B cell (primary cell): ENCODE measurements at regions not wholly inside any gene's neighbourhood (a gene's known extent, or its start where the extent isn't known, plus 50 kb on each side); places are given as distances from the start of the nearest gene placed in this dataset.

Source experiments
- ATAC-seq: fragments of 200-7000 bp; cut with Tn5 transposase; one replicate; pipeline ENCODE4 v1.10.0; 2021; ENCODE audit warnings: low read depth, mild to moderate bottlenecking, moderate number of reproducible peaks, moderate library complexity
- CTCF ChIA-PET: fragments of 350-600 bp; sonication (Branson Sonifier 250); formaldehyde crosslinking; loops from one replicate; lab custom pipeline; 2021; ENCODE audit warnings: antibody characterized with exemption, inconsistent platforms; lab: Charles Lee
- POLR2A ChIA-PET: fragments of 350-600 bp; sonication (Branson Sonifier 250); formaldehyde crosslinking; loops from one replicate; lab custom pipeline; 2021; ENCODE audit warnings: antibody characterized with exemption; lab: Charles Lee
- DNase-seq: peaks from one replicate; pipeline ENCODE4 v3.0.0; 2013
- H2AFZ ChIP-seq: 2 replicates; pipeline ENCODE4 v1.6.1; 2012; ENCODE audit warnings: mild to moderate bottlenecking, low read depth, low read length; ENCODE audit not compliant: insufficient read depth, poor library complexity, severe bottlenecking
- H3K27ac ChIP-seq, 2 donors: 1 replicate in 1 of 2; 2 replicates in 1 of 2; pipeline ENCODE4 v1.5.1; 2012 to 2013; ENCODE audit warnings: low read length in 2 of 2, mild to moderate bottlenecking in 2 of 2, moderate library complexity in 1 of 2
- H3K27me3 ChIP-seq, 4 experiments: fragments of 200-600 bp in 1 of 4; sonication (generic) in 1 of 4; replicated peaks in 1 of 4; 1 replicate in 2 of 4; 2 replicates in 2 of 4; pipeline versions ENCODE4 v1.6.1 to v1.7.0; 2013 to 2016; ENCODE audit warnings: low read length in 3 of 4, mild to moderate bottlenecking in 2 of 4, mixed read lengths in 1 of 4, moderate library complexity in 1 of 4; ENCODE audit not compliant: insufficient read depth in 4 of 4, control insufficient read depth in 3 of 4; ENCODE audit errors: control extremely low read depth in 1 of 4
- H3K36me3 ChIP-seq, 2 experiments: replicated peaks in 1 of 2; 1 replicate in 1 of 2; 2 replicates in 1 of 2; pipeline versions ENCODE4 v1.6.1 to v1.7.1; 2013; ENCODE audit warnings: low read length in 1 of 2; ENCODE audit not compliant: insufficient read depth in 2 of 2, control insufficient read depth in 1 of 2; ENCODE audit errors: control extremely low read depth in 1 of 2, extremely low read depth in 1 of 2
- H3K4me1 ChIP-seq, 2 donors: fragments of 200-600 bp in 1 of 2; sonication (generic) in 1 of 2; 1 replicate in 1 of 2; 2 replicates in 1 of 2; pipeline versions ENCODE4 v1.5.1 to v1.6.1; 2013 to 2017; ENCODE audit warnings: low read length in 2 of 2; ENCODE audit not compliant: control insufficient read depth in 2 of 2, insufficient read depth in 2 of 2
- H3K4me2 ChIP-seq: replicated peaks from 2 replicates; pipeline ENCODE3; 2012; ENCODE audit warnings: mild to moderate bottlenecking, low read depth, low read length; ENCODE audit not compliant: poor library complexity, severe bottlenecking
- H3K4me3 ChIP-seq, 5 experiments: fragments of 200-600 bp in 1 of 5; sonication (generic) in 1 of 5; 1 replicate in 3 of 5; 2 replicates in 2 of 5; pipeline versions ENCODE4 v1.5.1 to v1.7.0; 2011 to 2016; ENCODE audit warnings: low read length in 4 of 5, mild to moderate bottlenecking in 4 of 5, low read depth in 2 of 5, control low read depth in 1 of 5, moderate library complexity in 1 of 5; ENCODE audit not compliant: insufficient read depth in 1 of 5; ENCODE audit errors: control extremely low read depth in 1 of 5, extremely low read depth in 1 of 5
- H3K79me2 ChIP-seq: fragments of 200-600 bp; sonication (generic); one replicate; pipeline ENCODE4 v1.6.0; 2016; ENCODE audit warnings: low read length; ENCODE audit not compliant: control insufficient read depth, insufficient read depth
- H3K9ac ChIP-seq: fragments of 200-600 bp; sonication (generic); 2 replicates; pipeline ENCODE4 v1.6.1; 2017; ENCODE audit warnings: mild to moderate bottlenecking, low read length, moderate library complexity
- H3K9me3 ChIP-seq, 3 donors: one replicate each; pipeline versions ENCODE4 v1.6.1 to v1.7.1; 2013; ENCODE audit warnings: low read length in 2 of 3; ENCODE audit not compliant: control insufficient read depth in 2 of 3, insufficient read depth in 1 of 3; ENCODE audit errors: control extremely low read depth in 1 of 3
- H4K20me1 ChIP-seq: 2 replicates; pipeline ENCODE4 v1.6.0; 2012; ENCODE audit warnings: mild to moderate bottlenecking, low read length; ENCODE audit not compliant: insufficient read depth, control insufficient read depth, poor library complexity, severe bottlenecking
- H3K27ac Mint-ChIP-seq: one replicate; pipeline ENCODE4 v1.8.0; 2021; ENCODE audit warnings: mixed read lengths
- H3K27me3 Mint-ChIP-seq: one replicate; pipeline ENCODE4 v1.8.0; 2021; ENCODE audit warnings: mixed read lengths
- H3K4me1 Mint-ChIP-seq: one replicate; pipeline ENCODE4 v1.8.0; 2021; ENCODE audit warnings: mixed read lengths
- H3K4me3 Mint-ChIP-seq: one replicate; pipeline ENCODE4 v1.8.0; 2021; ENCODE audit warnings: mixed read lengths
- H3K9me3 Mint-ChIP-seq: one replicate; pipeline ENCODE4 v1.8.0; 2022; ENCODE audit warnings: mixed read lengths; ENCODE audit not compliant: insufficient read depth
- CTCF ChIP-seq: fragments of 200-600 bp; IDR thresholded peaks from one replicate; pipeline ENCODE4 v1.8.0; 2022; ENCODE audit warnings: antibody characterized with exemption, mild to moderate bottlenecking
- EZH2 ChIP-seq: IDR thresholded peaks from 2 replicates; pipeline ENCODE4 v1.6.1; 2012; ENCODE audit warnings: borderline replicate concordance, low read depth, mild to moderate bottlenecking, moderate library complexity, low read length; ENCODE audit not compliant: insufficient read depth, poor library complexity, severe bottlenecking
- WGBS: methylation state at CpG from one replicate; pipeline ENCODE4 v1.1.5; 2013; ENCODE audit warnings: missing lambda C conversion rate; ENCODE audit not compliant: insufficient coverage; 5-methylcytosine and 5-hydroxymethylcytosine counted together
- intact Hi-C: fragments of 100-400 bp; cut with micrococcal nuclease; formaldehyde crosslinking; loops from one replicate; pipeline ENCODE4 v1.10.0; 2022

GRCh38 chr9:118536153-118536552, 832.0 kb downstream of the TLR4 start:
- Mint-ChIP-seq H3K4me3 (no peak overlapping the region), H3K27ac (no peak overlapping the region), H3K4me1 (no peaks in the 10 kb centered on the region), H3K27me3 (no peaks in the 10 kb centered on the region), H3K9me3 (no peaks in the 10 kb centered on the region)
- intact Hi-C loops, result no loop called here
- CTCF ChIA-PET, result no interaction called here
- Histone ChIP-seq H3K79me2 (no peaks in the 10 kb centered on the region), H3K4me3 (no peak overlapping the region), H3K27me3 (no peaks in the 10 kb centered on the region), H3K27ac (no peak overlapping the region), H3K4me2 (no peak overlapping the region), H2AFZ (no peak overlapping the region), H3K9ac (no peak overlapping the region), H3K36me3 (no peaks in the 10 kb centered on the region), H4K20me1 (no peaks in the 10 kb centered on the region), H3K9me3 (no peaks in the 10 kb centered on the region), H3K4me1 (no peaks in the 10 kb centered on the region)
- DNase-seq, result no peak
- TF ChIP-seq CTCF (no peak), EZH2 (no peak)
- no peak for ATAC-seq
- POLR2A ChIA-PET, result no interaction called here
- no CpG with 5 or more reads among the region's 4 CpGs for WGBS

GRCh38 chr9:118538959-118539358, 830.3 kb downstream of the BRINP1 start:
- ATAC-seq, result no peak
- intact Hi-C loops, result no loop called here
- WGBS, result no CpG with 5 or more reads among the region's 2 CpGs
- H3K9ac ChIP-seq, result no peak overlapping the region
- H3K9me3 Mint-ChIP-seq, result no peaks in the 10 kb centered on the region
- no peak overlapping the region for H3K4me2 ChIP-seq
- no peaks in the 10 kb centered on the region for H3K4me1 ChIP-seq
- no peak overlapping the region for H3K27ac Mint-ChIP-seq
- no peak overlapping the region for H3K27ac ChIP-seq
- H4K20me1 ChIP-seq, result no peaks in the 10 kb centered on the region
- ChIA-PET POLR2A (no interaction called here), CTCF (no interaction called here)
- H3K4me3 ChIP-seq, result no peak overlapping the region
- H3K9me3 ChIP-seq, result no peaks in the 10 kb centered on the region
- no peaks in the 10 kb centered on the region for H3K27me3 Mint-ChIP-seq
- no peak for DNase-seq
- H3K4me1 Mint-ChIP-seq, result no peaks in the 10 kb centered on the region
- no peaks in the 10 kb centered on the region for H3K79me2 ChIP-seq
- TF ChIP-seq EZH2, result no peak
- H2AFZ ChIP-seq, result no peak overlapping the region
- no peak overlapping the region for H3K4me3 Mint-ChIP-seq
- no peaks in the 10 kb centered on the region for H3K27me3 ChIP-seq
- H3K36me3 ChIP-seq, result no peaks in the 10 kb centered on the region
